HepG2 (cell line): ENCODE measurements at regions not wholly inside any gene's neighbourhood (a gene's known extent, or its start where the extent isn't known, plus 50 kb on each side); places are given as distances from the start of the nearest gene placed in this dataset.

ENCODE experiments used
- ATAC-seq: fragments of 200-7000 bp; cut with Tn5 transposase; 3 replicates; pipeline ENCODE4 v1.9.1; 2020; ENCODE audit warnings: mild to moderate bottlenecking, moderate library complexity
- BruUV-seq: library from RNA; stranded (reverse); fragments of 400-500 nt; replicated peaks from 2 replicates; lab custom pipeline; 2021; lab: Mats Ljungman, UMichigan
- CTCF ChIA-PET: fragments of 300-600 bp; formaldehyde crosslinking; extraction: SDS; loops from one replicate; lab custom pipeline; 2021; ENCODE audit warnings: low total read pairs, inconsistent platforms, low intra/inter-chr PET ratio; lab: Yijun Ruan, JAX
- POLR2A ChIA-PET: fragments of 350-600 bp; sonication (Branson Sonifier 250); formaldehyde crosslinking; loops from one replicate; lab custom pipeline; 2020; ENCODE audit warnings: antibody characterized with exemption, inconsistent platforms; lab: Yijun Ruan, JAX
- DNase-seq: peaks from one replicate; pipeline ENCODE4 v3.0.0-alpha.2; 2015; ENCODE audit warnings: low spot score
- FAIRE-seq: peaks from 3 replicates; lab custom pipeline; 2011; peaks lifted over from hg19 to GRCh38; lab: Jason Lieb, UNC
- H2AFZ ChIP-seq: one replicate; pipeline ENCODE4 v1.6.1; 2011; ENCODE audit warnings: low read length, inconsistent platforms
- H3K27ac ChIP-seq: fragments of 300-600 bp; 3 replicates; pipeline ENCODE4 v1.8.0; 2011; ENCODE audit warnings: mixed run types, mild to moderate bottlenecking, mixed read lengths, low read length, inconsistent platforms; ENCODE audit not compliant: insufficient read depth; ENCODE audit errors: extremely low read length
- H3K27me3 ChIP-seq, 2 experiments: fragments of 200-600 bp in 1 of 2; 2 replicates in 1 of 2; 3 replicates in 1 of 2; pipeline versions ENCODE4 v1.6.0 to v1.8.0; 2011; ENCODE audit warnings: low read length in 2 of 2, mild to moderate bottlenecking in 2 of 2, moderate library complexity in 2 of 2, inconsistent platforms in 1 of 2; ENCODE audit not compliant: insufficient read depth in 2 of 2, control insufficient read depth in 1 of 2
- H3K36me3 ChIP-seq, 2 experiments: fragments of 200-600 bp in 1 of 2; replicated peaks in 1 of 2; 2 replicates in 1 of 2; 3 replicates in 1 of 2; pipeline versions ENCODE4 v1.5.1 to v1.8.0; 2011; ENCODE audit warnings: low read length in 2 of 2, inconsistent platforms in 1 of 2; ENCODE audit not compliant: insufficient read depth in 2 of 2, control insufficient read depth in 1 of 2
- H3K4me1 ChIP-seq: 2 replicates; pipeline ENCODE4 v1.5.1; 2012; ENCODE audit warnings: low read length, inconsistent platforms; ENCODE audit not compliant: insufficient read depth
- H3K4me2 ChIP-seq: 2 replicates; pipeline ENCODE4 v1.6.0; 2011; ENCODE audit warnings: low read depth, low read length, inconsistent platforms
- H3K4me3 ChIP-seq, 3 experiments: fragments of 200-600 bp in 1 of 3; sonication (generic), shearing (Covaris generic) in 1 of 3; replicated peaks in 1 of 3; 2 replicates each; pipeline ENCODE4 v1.5.1; 2011 to 2016; ENCODE audit warnings: low read length in 3 of 3, inconsistent platforms in 2 of 3, low read depth in 2 of 3, mild to moderate bottlenecking in 2 of 3, control low read depth in 1 of 3, mixed read lengths in 1 of 3; ENCODE audit not compliant: insufficient read depth in 1 of 3
- H3K79me2 ChIP-seq: one replicate; pipeline ENCODE4 v1.6.1; 2011; ENCODE audit warnings: low read length, inconsistent platforms; ENCODE audit not compliant: insufficient read depth
- H3K9ac ChIP-seq: 2 replicates; pipeline ENCODE4 v1.6.0; 2011; ENCODE audit warnings: mild to moderate bottlenecking, low read depth, low read length, inconsistent platforms; ENCODE audit not compliant: insufficient read depth
- H3K9me3 ChIP-seq: 2 replicates; pipeline ENCODE4 v1.5.1; 2012; ENCODE audit warnings: mild to moderate bottlenecking, low read length
- H4K20me1 ChIP-seq: 2 replicates; pipeline ENCODE4 v1.6.0; 2011; ENCODE audit warnings: inconsistent platforms, mild to moderate bottlenecking, low read length, moderate library complexity; ENCODE audit not compliant: insufficient read depth
- ARHGAP35 ChIP-seq: sonication (generic); formaldehyde crosslinking; IDR thresholded peaks from 2 replicates; pipeline ENCODE4 v1.9.0; 2022; ENCODE audit warnings: mild to moderate bottlenecking, inconsistent platforms, moderate library complexity, missing genetic modification reagents, borderline replicate concordance
- BCL6 ChIP-seq: IDR thresholded peaks from 2 replicates; pipeline ENCODE4 v1.6.1; 2016; ENCODE audit warnings: missing genetic modification reagents, missing compliant biosample characterization
- EHMT2 ChIP-seq: fragments of 200-600 bp; sonication (generic); IDR thresholded peaks from 2 replicates; pipeline ENCODE4 v1.7.0; 2017; ENCODE audit warnings: antibody characterized with exemption, low read depth, low read length, borderline replicate concordance
- ELF1 ChIP-seq: sonication (generic); formaldehyde crosslinking; IDR thresholded peaks from 2 replicates; pipeline ENCODE4 v1.4.0; 2020; ENCODE audit warnings: missing genetic modification reagents
- EP300 ChIP-seq, 3 experiments: sonication (generic) in 1 of 3; formaldehyde crosslinking in 1 of 3; IDR thresholded peaks; 2 replicates each; pipeline versions ENCODE4 v1.5.1 to v1.6.1; 2011 to 2020; ENCODE audit warnings: low read depth in 2 of 3, low read length in 2 of 3, borderline replicate concordance in 1 of 3, improper control_type of control experiment in 1 of 3, mild to moderate bottlenecking in 1 of 3, missing genetic modification reagents in 1 of 3, moderate library complexity in 1 of 3
- FLYWCH1 ChIP-seq: sonication (generic); formaldehyde crosslinking; IDR thresholded peaks from 2 replicates; pipeline ENCODE4 v1.8.1; 2023; ENCODE audit warnings: mild to moderate bottlenecking, missing genetic modification reagents
- FOXP1 ChIP-seq, 2 experiments: fragments of 450-650 bp in 1 of 2; IDR thresholded peaks; 2 replicates each; pipeline ENCODE4 v1.6.1; 2017 to 2018; ENCODE audit warnings: antibody characterized with exemption in 1 of 2
- MXD1 ChIP-seq: sonication (generic); formaldehyde crosslinking; IDR thresholded peaks from 2 replicates; pipeline ENCODE4 v1.4.0; 2020; ENCODE audit warnings: mild to moderate bottlenecking, missing genetic modification reagents
- NAIF1 ChIP-seq: sonication (generic); formaldehyde crosslinking; IDR thresholded peaks from 2 replicates; pipeline ENCODE4 v1.5.0; 2020; ENCODE audit warnings: mild to moderate bottlenecking, missing genetic modification reagents, borderline replicate concordance
- NR2F6 ChIP-seq, 2 experiments: IDR thresholded peaks; 2 replicates each; pipeline ENCODE4 v1.6.1; 2016; ENCODE audit warnings: antibody characterized with exemption in 1 of 2, mild to moderate bottlenecking in 1 of 2
- SMARCC2 ChIP-seq: fragments of 450-650 bp; IDR thresholded peaks from 2 replicates; pipeline ENCODE4 v1.6.1; 2017; ENCODE audit warnings: antibody characterized with exemption, mild to moderate bottlenecking
- SYNCRIP ChIP-seq: fragments of 200-400 bp; formaldehyde crosslinking; IDR thresholded peaks from 2 replicates; pipeline ENCODE4 v1.6.1; 2018; ENCODE audit warnings: mild to moderate bottlenecking, low read depth, low read length; ENCODE audit not compliant: insufficient read depth
- TEAD3 ChIP-seq: optimal IDR thresholded peaks from 2 replicates; pipeline ENCODE3; 2016; ENCODE audit warnings: borderline replicate concordance
- ZFP90 ChIP-seq: sonication (generic); formaldehyde crosslinking; IDR thresholded peaks from 2 replicates; pipeline ENCODE4 v1.8.0; 2022; ENCODE audit warnings: missing genetic modification reagents, mild to moderate bottlenecking, inconsistent platforms, borderline replicate concordance
- ZNF12 ChIP-seq: sonication (generic); formaldehyde crosslinking; IDR thresholded peaks from 2 replicates; pipeline ENCODE4 v1.5.0; 2020; ENCODE audit warnings: missing genetic modification reagents
- ZNF460 ChIP-seq: sonication (generic); formaldehyde crosslinking; IDR thresholded peaks from 2 replicates; pipeline ENCODE4 v1.5.1; 2020; ENCODE audit warnings: missing genetic modification reagents, mild to moderate bottlenecking, borderline replicate concordance
- ZNF792 ChIP-seq: IDR thresholded peaks from 2 replicates; pipeline ENCODE4 v1.6.1; 2016
- WGBS: methylation state at CpG from one replicate; pipeline ENCODE4 v1.1.6; 2017; ENCODE audit warnings: low lambda C conversion rate; 5-methylcytosine and 5-hydroxymethylcytosine counted together
- in situ Hi-C: cut with HindIII; loops from 2 replicates; pipeline ENCODE4 v1.10.0; 2017; ENCODE audit warnings: low pct_unique_long_range_greater_than_20kb; ENCODE audit not compliant: extremely low pct_ligation_motif_present
- intact Hi-C: fragments of 100-400 bp; cut with micrococcal nuclease; formaldehyde crosslinking; loops from one replicate; pipeline ENCODE4 v1.10.0; 2022; ENCODE audit not compliant: unreplicated experiment
- TF ChIP-seq, protein P1 (sequence below): sonication (generic); formaldehyde crosslinking; IDR thresholded peaks from 2 replicates; pipeline ENCODE4 v1.5.1; 2020; ENCODE audit warnings: mild to moderate bottlenecking, missing genetic modification reagents, moderate library complexity
- TF ChIP-seq, protein P2 (sequence below): sonication (generic); formaldehyde crosslinking; IDR thresholded peaks from 2 replicates; pipeline ENCODE4 v1.5.0; 2020; ENCODE audit warnings: missing genetic modification reagents

DNA sequence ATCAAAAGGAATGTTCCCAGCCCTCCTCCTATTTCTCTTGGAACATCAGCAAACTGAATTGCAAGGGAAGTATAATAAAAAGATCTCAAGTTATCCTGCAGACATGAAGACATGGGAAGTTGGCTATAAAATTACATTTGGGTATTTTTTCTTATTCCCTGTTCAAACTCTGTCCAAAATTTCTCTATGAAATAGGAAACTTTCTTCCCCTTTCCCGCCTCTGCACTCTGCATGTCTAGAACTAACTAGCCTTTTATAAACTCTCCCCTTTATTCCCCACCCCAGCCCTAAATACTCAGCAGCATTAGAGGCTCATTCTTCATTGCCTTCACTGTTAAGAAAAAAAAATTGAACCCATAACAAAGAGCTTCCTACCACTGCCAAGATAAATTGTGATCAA, 126.7 kb upstream of the EDNRA start:
- TF ChIP-seq EP300 (IDR thresholded peaks at IDR 0.05; ENCODE audit: low read depth in 2 of 2, low read length in 2 of 2) = no peak
- no peak for TF ChIP-seq EP300 (CRISPR knock-in tag; IDR thresholded peaks at IDR 0.05; ENCODE audit: borderline replicate concordance)
- no peak for TF ChIP-seq BCL6 (CRISPR knock-in tag)
- TF ChIP-seq SYNCRIP = no peak
- TF ChIP-seq FOXP1 (IDR thresholded peaks at IDR 0.05) = no peak
- no peak for TF ChIP-seq FOXP1 (CRISPR knock-in tag; IDR thresholded peaks at IDR 0.05)
- TF ChIP-seq MXD1 (CRISPR knock-in tag) = no peak
- TF ChIP-seq ZNF12 = no peak
- no peak for TF ChIP-seq ZNF460
- no peak for TF ChIP-seq NR2F6 (IDR thresholded peaks at IDR 0.05)
- TF ChIP-seq NR2F6 (CRISPR knock-in tag; IDR thresholded peaks at IDR 0.05) = no peak
- TF ChIP-seq, protein P1, sequence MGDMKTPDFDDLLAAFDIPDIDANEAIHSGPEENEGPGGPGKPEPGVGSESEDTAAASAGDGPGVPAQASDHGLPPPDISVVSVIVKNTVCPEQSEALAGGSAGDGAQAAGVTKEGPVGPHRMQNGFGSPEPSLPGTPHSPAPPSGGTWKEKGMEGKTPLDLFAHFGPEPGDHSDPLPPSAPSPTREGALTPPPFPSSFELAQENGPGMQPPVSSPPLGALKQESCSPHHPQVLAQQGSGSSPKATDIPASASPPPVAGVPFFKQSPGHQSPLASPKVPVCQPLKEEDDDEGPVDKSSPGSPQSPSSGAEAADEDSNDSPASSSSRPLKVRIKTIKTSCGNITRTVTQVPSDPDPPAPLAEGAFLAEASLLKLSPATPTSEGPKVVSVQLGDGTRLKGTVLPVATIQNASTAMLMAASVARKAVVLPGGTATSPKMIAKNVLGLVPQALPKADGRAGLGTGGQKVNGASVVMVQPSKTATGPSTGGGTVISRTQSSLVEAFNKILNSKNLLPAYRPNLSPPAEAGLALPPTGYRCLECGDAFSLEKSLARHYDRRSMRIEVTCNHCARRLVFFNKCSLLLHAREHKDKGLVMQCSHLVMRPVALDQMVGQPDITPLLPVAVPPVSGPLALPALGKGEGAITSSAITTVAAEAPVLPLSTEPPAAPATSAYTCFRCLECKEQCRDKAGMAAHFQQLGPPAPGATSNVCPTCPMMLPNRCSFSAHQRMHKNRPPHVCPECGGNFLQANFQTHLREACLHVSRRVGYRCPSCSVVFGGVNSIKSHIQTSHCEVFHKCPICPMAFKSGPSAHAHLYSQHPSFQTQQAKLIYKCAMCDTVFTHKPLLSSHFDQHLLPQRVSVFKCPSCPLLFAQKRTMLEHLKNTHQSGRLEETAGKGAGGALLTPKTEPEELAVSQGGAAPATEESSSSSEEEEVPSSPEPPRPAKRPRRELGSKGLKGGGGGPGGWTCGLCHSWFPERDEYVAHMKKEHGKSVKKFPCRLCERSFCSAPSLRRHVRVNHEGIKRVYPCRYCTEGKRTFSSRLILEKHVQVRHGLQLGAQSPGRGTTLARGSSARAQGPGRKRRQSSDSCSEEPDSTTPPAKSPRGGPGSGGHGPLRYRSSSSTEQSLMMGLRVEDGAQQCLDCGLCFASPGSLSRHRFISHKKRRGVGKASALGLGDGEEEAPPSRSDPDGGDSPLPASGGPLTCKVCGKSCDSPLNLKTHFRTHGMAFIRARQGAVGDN (CRISPR knock-in tag) = no peak
- TF ChIP-seq NAIF1 (CRISPR knock-in tag) = no peak
- TF ChIP-seq ELF1 (CRISPR knock-in tag) = no peak
- TF ChIP-seq, protein P2, sequence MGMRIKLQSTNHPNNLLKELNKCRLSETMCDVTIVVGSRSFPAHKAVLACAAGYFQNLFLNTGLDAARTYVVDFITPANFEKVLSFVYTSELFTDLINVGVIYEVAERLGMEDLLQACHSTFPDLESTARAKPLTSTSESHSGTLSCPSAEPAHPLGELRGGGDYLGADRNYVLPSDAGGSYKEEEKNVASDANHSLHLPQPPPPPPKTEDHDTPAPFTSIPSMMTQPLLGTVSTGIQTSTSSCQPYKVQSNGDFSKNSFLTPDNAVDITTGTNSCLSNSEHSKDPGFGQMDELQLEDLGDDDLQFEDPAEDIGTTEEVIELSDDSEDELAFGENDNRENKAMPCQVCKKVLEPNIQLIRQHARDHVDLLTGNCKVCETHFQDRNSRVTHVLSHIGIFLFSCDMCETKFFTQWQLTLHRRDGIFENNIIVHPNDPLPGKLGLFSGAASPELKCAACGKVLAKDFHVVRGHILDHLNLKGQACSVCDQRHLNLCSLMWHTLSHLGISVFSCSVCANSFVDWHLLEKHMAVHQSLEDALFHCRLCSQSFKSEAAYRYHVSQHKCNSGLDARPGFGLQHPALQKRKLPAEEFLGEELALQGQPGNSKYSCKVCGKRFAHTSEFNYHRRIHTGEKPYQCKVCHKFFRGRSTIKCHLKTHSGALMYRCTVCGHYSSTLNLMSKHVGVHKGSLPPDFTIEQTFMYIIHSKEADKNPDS (CRISPR knock-in tag) = no peak
- no peak for TF ChIP-seq SMARCC2
- no peak for TF ChIP-seq FLYWCH1 (CRISPR knock-in tag)
- TF ChIP-seq TEAD3 (CRISPR knock-in tag) = no peak
- no peak for TF ChIP-seq ZNF792 (CRISPR knock-in tag)
- no peak for TF ChIP-seq EHMT2
- no peak for TF ChIP-seq ZFP90 (CRISPR knock-in tag)
- no peak for TF ChIP-seq ARHGAP35 (CRISPR knock-in tag)
- TF ChIP-seq, all 625 proteins: peak for 0
- Histone ChIP-seq H3K4me2 (no peak overlapping the region), H3K9me3 (no peaks in the 10 kb centered on the region), H3K36me3 (no peaks in the 10 kb centered on the region), H3K9ac (no peak overlapping the region), H3K27ac (no peak overlapping the region), H4K20me1 (no peaks in the 10 kb centered on the region), H3K4me1 (no peaks in the 10 kb centered on the region), H2AFZ (no peak overlapping the region), H3K27me3 (no peaks in the 10 kb centered on the region), H3K4me3 (no peak overlapping the region), H3K79me2 (no peaks in the 10 kb centered on the region)
- intact Hi-C loops (no loop called here), in situ Hi-C loops (no loop called here)
- FAIRE-seq (no peak), ATAC-seq (no peak), DNase-seq (no peak)
- WGBS = 6% methylated on average over 1 of the region's 1 CpG
- CTCF ChIA-PET = no interaction called here
- POLR2A ChIA-PET = no interaction called here
- no TSS peak for BruUV-seq
